ENCODE measurements at regions not wholly inside any gene's neighbourhood (a gene's known extent, or its start where the extent isn't known, plus 50 kb on each side); places are given as distances from the start of the nearest gene placed in this dataset.
"Not testable (repeated sequence)": the region's sequence is repeated elsewhere in the genome, so short reads cannot be mapped to it uniquely, and the experiment has no call there.

DNA sequence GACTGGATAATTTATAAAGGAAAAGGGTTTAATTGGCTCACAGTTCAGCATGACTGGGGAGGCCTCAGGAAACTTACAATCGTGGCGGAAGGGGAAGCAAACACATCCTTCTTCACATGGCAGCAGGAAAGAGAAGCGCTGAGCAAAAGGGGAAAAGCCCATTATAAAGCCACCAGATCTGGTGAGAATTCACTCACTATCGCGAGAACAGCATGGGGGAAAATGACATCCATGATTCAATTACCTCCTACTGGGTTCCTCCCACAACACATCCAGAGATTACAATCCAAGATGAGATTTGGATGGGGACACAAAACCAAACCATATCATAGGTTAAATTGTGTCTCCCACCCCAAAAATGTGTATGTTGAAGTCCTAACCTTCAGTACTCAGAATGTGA, 491.7 kb downstream of the SETD4 start:
- no peak for DNase-seq (ENCODE audit: low read depth)

DNA sequence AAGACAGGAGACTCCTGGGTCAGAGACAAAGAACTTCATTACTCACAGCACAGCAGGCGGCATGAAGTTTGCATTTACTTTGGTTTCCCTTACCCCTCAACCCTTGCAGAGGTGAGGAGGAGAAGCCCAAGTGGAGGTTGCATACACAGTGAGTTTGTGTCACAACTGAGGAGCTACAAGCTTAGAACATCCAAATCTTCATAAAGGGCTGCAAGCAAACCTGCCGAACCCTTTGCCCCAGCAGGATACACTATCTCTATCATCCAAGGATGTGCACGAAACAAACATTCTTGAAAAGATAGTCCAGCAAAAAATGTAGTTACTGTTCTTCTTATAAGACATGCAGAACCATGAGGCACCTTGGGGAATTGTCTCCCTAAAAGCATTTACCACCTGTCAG, 493.5 kb downstream of the SETD4 start:
- no peak for DNase-seq (ENCODE audit: low read depth)

DNA sequence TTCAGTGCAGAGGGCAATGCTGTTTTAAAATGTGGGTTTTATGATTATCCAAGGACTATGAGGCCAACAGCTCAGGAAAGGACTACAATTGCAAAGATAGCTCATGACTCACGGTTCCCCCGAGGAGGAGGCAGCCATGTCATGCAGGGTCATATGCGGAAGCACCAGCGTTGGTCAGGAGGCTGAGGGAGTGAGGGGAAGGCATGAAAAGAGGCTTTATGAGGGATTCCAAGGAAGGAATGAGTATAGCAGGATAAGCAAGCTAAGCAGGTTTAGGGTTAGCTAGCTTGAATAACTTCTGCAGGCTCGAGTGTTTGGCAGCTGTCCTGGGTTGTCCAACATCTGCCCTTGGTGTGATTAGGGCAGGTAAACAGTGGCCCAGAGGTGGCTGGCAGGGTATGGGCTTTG, 495.1 kb downstream of the SETD4 start:
- peak; percentile 90 for DNase-seq (ENCODE audit: low read depth)

DNA sequence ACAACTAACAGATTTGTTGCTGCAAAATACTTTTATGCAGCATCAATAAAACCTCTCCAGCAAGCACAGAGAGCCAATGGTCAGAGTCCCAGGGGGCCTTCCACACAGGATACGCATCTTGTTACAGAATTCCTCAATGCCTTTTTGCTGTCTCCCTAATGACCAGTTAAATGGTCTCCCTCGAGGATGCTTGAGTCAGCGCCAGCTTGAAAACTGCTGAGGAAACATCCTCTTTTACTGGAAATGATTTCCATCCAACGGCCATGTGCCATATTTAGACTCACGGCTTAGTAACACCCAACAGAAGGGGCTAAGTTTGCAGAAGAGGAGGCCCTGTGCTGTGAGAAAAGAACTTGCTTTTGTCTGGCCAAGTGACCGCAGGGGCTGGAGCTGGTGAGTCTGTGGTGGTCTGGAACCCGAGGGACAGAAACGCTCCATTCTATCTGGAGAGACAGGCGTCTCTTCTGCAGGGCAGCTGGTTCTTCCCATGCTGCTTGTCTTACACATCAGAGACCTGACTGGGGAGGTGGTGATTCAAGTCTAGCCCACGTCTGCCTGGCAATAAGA, 496.4 kb downstream of the SETD4 start:
- peak; percentile 66 for DNase-seq (ENCODE audit: low read depth)

DNA sequence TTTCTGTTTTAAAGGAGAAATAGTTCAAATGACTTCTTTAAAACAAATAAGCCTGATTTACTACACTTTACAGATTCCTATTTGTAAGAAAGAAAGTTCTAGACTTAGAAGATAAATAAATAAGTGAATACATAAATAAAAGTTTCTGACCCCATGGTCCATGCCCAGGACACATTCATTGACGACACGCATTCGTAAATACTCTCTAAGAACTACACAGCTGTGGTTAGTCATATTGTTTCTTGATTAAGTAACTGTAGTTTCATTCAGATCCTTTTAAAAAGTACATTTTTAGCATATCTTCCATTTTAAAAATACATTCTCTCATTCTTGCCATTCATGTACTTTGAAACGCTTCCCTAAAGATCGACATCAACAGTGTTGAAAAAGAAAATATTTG, 497.4 kb downstream of the SETD4 start:
- DNase-seq (ENCODE audit: low read depth) = no peak

DNA sequence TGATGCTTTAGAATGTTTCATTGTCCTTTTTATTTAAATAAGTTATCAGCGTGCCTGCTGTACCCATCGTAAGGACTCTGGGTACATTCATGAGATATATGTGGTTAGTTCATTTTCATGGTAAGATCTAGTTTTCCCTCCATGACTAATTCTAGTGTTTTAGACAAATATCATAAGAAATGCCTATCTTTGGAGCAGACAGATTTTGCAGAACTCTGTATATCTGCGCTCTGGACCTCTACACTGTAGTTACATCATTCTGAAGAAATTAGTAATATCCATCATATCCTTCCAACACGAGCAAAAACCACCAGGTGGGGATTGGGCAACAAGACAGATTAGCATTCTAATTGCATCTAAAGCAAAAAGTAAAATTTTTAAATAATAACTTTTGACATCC, 499.2 kb downstream of the SETD4 start:
- no peak for DNase-seq (ENCODE audit: low read depth)

DNA sequence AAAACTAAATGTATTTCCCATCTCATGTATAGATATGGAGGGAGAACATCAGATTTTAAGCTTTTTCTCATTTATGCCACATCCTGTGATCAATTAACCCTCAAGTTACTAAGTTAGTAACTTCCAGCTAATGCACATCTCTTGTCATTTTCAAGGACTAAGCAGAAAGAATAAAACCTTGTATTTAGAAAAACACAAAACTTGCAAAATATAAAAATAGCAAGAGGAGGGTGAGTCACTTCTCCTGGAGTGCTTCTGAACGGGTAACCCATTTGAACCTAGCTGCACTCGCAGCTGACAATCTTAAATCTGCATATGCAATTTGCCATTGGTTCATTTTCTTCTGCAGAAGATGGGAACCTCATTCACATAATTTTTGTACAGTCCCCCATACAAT, 500.5 kb downstream of the SETD4 start:
- DNase-seq (ENCODE audit: low read depth) = peak; percentile 30

DNA sequence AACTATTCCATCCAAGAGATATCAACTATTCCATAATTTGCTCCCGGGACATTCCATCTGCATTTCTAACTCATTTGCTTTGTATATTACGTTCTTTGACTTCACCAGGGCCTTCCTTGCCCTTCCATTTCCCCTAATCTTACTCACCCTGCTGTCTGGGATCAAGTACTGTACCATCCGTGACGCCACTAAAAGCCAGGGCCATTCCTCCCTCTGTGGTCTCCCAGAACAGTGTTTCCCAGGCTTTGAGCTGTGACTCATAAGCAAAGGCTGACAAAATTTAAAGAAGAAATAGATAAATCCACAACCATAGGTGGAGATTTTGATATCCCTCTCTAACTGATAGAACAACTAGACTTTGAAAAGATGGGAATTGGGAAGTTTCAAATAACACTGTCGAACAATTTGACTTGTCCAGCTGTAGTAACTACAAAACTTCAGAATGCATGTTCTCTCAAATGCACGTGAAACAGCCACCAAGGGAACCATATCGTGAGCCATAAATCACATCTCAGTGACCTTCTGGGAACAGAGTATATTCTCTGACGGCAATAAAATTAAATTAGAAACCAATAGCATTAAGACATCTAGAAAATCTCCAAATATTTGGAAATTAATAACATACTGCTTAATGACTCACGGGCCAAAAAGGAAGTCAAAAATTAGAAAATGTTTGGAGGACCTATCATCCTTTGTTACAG, 501.0 kb downstream of the SETD4 start:
- peak; percentile 94 for DNase-seq (ENCODE audit: low read depth)

DNA sequence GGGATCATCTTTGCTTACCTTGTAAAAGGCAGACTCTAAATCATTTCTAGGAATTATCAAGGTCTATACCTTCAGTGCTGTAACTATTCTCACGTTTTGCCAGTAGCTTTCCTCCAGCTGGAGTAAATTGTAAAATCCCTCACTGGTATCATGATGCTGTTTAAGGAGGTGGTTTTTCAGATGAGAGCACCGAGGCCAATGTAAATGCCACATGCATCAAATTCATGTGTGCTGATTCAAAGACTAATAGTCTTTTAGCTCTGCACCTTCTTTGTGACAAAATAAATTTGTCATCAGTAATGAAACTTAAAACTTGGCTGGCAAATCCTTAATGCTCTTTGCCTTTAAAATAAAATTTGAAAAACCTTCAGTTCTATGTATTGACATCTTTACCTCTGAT, 503.8 kb downstream of the SETD4 start:
- DNase-seq (ENCODE audit: low read depth) = no peak

DNA sequence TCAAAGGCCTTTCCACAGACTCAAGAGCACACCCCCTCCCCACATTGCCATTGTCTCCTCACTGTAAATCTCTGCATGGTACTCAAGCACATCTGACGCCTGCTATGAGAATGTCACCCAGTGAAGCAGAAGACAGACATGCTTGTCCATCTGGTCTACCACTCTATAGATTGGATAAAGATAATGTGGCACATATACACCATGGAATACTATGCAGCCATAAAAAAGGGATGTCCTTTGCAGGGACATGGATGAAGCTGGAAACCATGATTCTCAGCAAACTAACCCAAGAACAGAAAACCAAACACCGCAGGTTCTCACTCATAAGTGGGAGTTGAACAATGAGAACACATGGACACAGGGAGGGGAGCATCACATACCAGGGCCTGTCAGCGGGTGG, 503.4 kb upstream of the RUNX1 start:
- not testable (repeated sequence) for DNase-seq (ENCODE audit: low read depth)

DNA sequence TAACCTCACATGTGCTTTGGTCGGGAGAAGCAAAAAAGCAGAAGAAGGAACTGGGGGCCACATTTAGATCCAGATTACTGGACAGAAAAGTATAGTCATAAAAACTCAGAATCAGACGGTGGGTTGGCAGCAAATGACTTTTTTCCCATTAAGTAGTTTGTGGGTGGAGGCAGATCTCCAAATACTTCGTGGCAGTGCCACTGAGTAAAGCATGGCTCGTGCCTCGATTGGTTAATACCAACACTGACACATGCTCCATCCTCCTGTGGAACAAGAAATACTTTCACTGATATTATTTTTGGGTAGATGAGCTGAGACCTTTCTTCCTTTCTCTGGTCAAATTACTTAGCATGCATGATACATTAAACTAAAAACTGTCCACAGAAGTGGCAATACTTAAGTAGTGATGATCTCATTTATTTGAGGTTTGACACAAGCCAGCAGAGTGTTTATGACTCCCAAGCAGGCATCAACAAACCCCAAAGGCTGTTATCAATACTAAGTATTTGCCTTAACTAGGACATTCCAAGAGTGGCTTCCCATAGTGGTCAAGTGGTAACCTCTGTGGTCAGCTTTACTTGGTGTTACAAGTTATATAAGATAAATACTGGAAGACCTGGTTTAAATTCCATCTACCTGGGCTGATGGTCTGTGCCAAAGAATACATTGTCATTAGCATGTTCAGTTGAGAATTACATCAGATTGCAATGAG, 500.0 kb upstream of the RUNX1 start:
- DNase-seq (ENCODE audit: low read depth) = no peak

DNA sequence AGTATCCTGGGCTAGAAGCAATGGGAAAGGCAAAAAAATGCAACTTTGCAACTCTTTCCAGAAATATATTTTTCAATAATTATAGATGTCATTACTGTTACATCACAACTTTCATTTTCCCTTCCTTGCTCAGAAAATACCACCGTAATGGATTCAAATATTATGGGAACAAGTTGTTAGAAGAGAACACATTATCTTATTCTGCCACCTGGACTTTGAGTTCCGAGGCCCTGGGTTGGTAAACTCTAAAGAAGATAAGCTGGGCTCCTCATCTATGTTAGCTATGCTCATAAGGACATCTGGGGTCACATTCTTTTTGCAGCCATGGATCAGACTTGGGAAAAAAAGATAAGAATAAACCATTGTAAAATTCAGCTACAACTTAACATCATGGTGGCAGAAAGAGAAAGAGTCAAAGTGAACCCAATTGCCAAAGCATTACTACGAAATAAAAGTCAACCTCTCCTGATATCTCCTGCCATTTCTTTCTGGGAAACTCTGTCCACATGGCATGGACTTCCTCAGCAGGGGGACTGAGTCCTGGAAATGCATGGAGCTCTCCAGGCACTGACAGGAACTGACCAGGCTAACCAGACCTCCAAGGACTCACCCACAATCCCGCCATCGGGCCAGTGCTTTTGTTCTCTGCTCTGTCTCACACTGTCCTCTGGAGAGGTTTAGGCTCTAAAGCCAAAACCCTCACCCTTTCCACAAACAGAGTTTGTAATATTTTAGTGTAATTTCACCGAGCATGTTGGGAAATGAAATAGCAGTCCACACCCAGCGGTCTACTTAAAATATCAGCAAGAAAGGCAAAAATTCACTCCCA, 499.1 kb upstream of the RUNX1 start:
- no peak for DNase-seq (ENCODE audit: low read depth)

DNA sequence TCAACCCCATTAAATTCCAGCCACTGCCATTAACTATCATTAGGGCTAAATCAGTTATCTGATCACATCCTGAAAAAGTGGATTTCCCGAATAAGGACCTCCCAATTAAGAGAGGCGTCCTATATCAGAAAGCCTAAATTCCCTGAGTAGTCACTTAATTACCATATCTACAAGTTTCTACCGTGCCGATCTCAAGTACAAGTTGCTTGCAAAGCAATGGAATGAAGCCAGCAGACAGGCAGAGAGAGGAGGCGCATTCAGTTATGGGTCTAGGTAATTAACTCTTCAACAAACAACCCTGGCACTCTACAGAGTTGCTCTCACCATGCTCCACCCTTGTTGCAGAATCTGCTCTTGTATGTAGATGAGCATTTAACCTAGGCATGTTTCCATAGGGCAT, 494.6 kb upstream of the RUNX1 start:
- DNase-seq (ENCODE audit: low read depth) = no peak

DNA sequence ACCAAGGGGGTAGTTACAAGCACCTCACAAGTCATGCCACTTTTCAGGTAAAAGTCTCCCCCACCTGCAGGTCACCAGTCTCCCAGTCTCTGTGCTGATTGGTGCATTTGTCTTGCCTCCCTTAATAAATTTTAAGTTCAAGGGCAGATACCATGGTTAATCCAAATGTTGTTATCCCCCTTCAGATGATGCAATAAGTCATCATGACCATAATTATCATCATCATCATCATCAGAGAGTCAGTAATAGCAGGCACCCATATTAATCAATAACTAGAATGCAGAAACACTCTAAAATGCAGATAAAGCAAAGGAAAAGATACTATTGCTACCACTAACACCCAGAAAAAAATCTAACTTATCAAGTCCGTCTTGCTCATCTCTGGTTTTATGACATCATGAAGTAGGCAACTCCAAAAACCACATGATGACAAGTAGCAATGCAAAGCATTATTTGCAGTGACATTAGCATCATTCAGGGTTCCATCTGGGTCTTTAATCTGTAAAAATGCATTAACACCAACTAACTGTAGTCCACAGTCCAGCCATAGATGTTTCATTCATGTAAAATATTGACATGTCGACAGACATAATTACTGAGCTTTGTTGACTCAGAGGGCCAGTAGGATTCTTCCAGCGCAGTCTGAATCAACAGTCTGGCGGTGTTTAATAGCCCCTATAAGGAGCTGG, 492.0 kb upstream of the RUNX1 start:
- DNase-seq (ENCODE audit: low read depth) = no peak

DNA sequence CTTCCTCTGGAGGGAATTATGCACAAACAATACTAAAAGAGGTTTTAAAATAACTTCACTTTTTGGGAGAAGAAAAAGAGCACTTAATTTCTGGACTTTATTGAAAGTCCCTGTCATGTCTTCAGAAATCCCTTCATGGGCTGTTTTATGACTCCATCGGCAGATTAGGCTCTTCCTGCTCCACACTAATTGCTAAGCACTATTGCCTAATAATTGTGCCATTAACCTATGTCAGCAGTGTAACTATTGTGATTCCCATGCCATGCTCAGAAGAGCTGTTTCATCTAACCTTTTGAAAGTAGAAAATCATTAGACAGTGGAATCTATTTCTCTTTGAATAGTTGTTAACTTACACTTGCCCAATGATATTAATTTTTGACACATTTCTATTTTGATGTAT, 489.3 kb upstream of the RUNX1 start:
- DNase-seq (ENCODE audit: low read depth) = no peak

DNA sequence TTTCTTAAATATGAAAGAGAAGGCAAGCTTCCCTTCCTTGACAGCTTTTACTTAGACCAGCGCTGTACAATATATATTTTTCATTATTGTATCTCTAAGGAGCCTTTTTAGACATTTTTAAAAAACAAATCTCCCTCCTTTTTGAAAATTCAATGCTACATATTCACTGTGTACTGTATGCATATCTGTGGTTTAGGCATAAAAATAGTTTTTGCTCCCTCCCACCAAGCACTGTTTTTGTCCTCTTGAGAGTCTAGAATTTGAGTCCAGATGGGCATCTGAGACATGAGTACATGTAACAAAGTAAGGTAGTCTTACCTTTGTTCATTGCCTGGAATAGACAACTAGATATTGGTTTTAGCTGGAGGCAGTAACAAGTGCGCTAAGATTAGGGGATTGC, 488.5 kb upstream of the RUNX1 start:
- no peak for DNase-seq (ENCODE audit: low read depth)

DNA sequence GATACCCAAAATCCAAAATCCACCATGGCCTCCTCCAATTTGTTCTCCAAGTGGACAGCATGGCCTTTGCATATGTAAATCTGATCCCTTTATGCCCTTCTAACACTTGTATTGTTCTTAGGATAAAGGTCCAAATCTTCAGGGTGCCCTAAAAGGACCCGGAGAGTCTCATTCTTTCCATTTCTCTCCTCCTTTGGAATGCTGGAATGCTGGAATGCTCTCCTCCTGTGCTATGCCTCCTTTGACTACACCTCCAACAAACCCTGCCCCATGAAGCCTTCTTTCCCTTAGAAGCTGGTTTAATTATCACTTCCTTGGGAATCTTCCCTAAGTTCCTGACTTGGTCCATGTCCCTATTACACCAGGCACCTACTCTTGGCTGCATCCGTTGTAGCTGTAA, 484.8 kb upstream of the RUNX1 start:
- DNase-seq (ENCODE audit: low read depth) = no peak

DNA sequence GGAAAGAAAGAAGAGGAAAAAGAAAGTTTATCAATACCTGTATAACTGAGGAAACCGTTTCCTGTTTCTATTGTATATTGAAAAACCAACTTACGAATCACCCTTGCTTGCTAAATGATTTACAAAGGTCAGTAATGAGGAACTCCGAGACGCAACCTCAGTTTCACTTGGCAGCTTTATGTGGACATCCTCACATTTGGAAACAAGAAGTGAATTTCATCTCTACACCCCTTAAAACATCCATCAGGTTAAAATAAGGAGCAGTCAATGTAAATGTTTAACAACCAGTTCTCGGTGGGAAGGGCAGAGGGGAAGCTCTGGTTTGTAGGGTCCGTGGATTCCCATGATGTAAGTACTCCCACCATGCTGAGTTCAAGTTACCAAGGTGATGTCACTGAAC, 481.7 kb upstream of the RUNX1 start:
- no peak for DNase-seq (ENCODE audit: low read depth)

DNA sequence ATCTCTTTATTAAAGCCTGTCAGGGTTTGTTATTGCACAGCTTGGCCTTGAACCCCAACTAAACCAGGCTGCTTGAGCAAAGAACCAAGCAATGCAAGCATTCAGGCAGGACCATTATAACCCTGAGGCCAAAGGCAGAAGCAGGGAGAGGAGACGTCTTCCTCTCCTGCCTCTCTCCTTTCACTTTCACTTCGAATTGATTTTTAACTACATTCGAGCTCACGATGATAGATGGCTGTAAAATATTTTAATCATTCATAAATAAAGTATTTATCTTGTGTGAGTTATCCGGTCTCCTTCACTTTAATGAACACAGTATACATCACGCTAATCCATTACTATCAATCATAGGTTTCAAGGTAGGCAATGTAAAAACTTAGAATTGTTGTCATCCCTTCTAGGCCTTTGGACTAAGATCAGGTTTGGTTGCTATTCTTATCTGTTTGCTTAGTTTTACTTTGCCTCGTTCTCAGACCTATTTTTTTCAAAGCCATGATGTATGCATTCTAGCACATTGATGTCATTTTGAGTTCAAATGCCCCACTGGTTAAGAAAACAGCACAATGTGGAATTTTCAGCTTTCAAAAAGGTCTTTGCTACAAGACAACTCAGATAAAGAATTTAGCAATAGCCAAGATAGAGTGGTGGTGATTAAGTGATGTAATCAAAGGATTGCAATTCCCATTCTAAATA, 480.2 kb upstream of the RUNX1 start:
- peak; percentile 26 for DNase-seq (ENCODE audit: low read depth)

DNA sequence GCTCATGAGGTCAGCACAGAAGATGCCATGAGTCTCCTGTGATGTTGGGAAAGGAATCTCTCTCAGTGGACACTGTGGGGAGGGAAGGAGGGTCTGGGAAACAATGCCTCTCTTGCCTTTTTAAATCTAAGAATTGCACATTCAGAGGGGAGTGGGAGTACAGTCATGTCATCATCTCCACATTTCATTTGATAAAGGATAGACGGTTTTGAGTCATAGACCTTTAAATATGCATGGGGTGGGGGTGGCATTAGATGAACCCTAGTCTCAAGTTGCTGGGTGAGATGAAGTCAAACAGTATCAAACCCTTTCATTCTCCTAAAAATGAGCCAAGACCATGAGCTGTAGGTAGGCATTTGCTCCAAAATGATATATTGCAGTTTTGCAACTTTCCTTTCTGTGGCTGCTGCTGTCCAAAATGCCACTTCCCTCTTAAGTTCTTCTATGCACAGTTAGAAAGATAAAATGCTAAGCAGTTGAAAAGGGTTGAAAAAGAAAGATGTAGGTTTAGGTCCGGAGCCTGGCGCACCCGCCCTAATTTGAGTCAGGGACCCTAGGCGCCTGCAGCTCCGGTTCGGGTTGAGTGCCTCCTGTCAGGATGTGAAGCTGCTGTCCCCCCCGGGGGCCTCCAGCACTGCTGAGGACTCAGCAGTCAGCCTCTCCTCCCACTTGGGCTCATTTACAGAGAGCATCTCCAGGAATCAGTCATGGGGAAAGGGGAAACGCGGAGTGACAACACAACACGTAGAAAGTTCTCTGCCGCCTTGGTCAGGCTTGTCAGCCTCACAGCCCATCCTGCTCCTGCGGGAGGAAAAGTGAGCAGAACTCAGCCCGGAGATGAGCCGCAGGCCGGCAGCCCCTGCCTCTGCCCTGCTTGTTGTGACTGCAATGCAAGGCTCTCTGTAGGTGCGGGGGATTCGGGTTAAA, 479.3 kb upstream of the RUNX1 start:
- DNase-seq (ENCODE audit: low read depth) = peak; percentile 6

Measured in ELR (cell line).